ENCODE measurements at regions not wholly inside any gene's neighbourhood (a gene's known extent, or its start where the extent isn't known, plus 50 kb on each side); places are given as distances from the start of the nearest gene placed in this dataset.
A peak's percentile ranks its signal among the peaks of the same experiment; 100 is the strongest.

GRCh38 chr16:52920331-52920730 lies 132.4 kb downstream of the CHD9NB start (continued):
- TF ChIP-seq ZNF331 (CRISPR knock-in tag; IDR thresholded peaks at IDR 0.05; ENCODE audit: low read depth) (no peak), ETS1 (IDR thresholded peaks at IDR 0.05) (no peak), POLR2AphosphoS5 (IDR thresholded peaks at IDR 0.05; ENCODE audit: low read depth) (no peak), REST (IDR thresholded peaks at IDR 0.05; ENCODE audit: unreplicated experiment) (no peak), NANOG (IDR thresholded peaks at IDR 0.05; ENCODE audit: borderline replicate concordance) (no peak), CREB1 (CRISPR knock-in tag; IDR thresholded peaks at IDR 0.05; ENCODE audit: low read depth) (no peak), STAT1 (IDR thresholded peaks at IDR 0.05; ENCODE audit: unreplicated experiment) (no peak), EZH2 (IDR thresholded peaks at IDR 0.05; ENCODE audit: low read depth, unreplicated experiment) (no peak)

GRCh38 chr16:52914428-52914827 lies 138.3 kb downstream of the CHD9NB start:
- no peaks in the 10 kb centered on the region for H3K36me3 Mint-ChIP-seq (ENCODE audit: low read depth)
- ATAC-seq (peak; percentile 88), DNase-seq (ENCODE audit: low spot score) (peak; percentile 46)
- Histone ChIP-seq H2AFZ (peak overlapping the region; percentile 92), H3K4me2 (no peak overlapping the region), H3K4me3 (no peak overlapping the region), H4K20me1 (replicated peaks; ENCODE audit: insufficient read depth) (no peaks in the 10 kb centered on the region), H3K36me3 (ENCODE audit: insufficient read depth) (no peaks in the 10 kb centered on the region), H3F3A (replicated peaks; ENCODE audit: low read depth) (no peaks in the 10 kb centered on the region), H3K4me1 (ENCODE audit: insufficient read depth) (no peaks in the 10 kb centered on the region), H3K9me2 (ENCODE audit: insufficient read depth) (0 out of 2 replicates have a peak, but pooled peaks cover 11% of the 10 kb centered on the region), H3K27me3 (ENCODE audit: insufficient read depth) (no peaks in the 10 kb centered on the region), H3K27ac (ENCODE audit: low read depth) (no peak overlapping the region), H3K79me2 (replicated peaks; ENCODE audit: insufficient read depth) (no peaks in the 10 kb centered on the region)
- H3K4me3 Mint-ChIP-seq, result no peak overlapping the region
- no peaks in the 10 kb centered on the region for H3K27me3 Mint-ChIP-seq (ENCODE audit: insufficient read depth, low read depth, poor library complexity)
- H3K9me3 Mint-ChIP-seq, result no peaks in the 10 kb centered on the region; the same call in 2 of the 3 replicates
- TF ChIP-seq ETS1 (IDR thresholded peaks at IDR 0.05) (no peak), CTCF (conservative IDR thresholded peaks at IDR 0.05; ENCODE audit: low read depth in 2 of 2) (peak; percentile 50 to 65), JUNB (IDR thresholded peaks at IDR 0.05; ENCODE audit: unreplicated experiment) (no peak), NANOG (IDR thresholded peaks at IDR 0.05; ENCODE audit: borderline replicate concordance) (no peak), ZNF114 (CRISPR knock-in tag; IDR thresholded peaks at IDR 0.05) (no peak)
- no peak overlapping the region for H3K27ac Mint-ChIP-seq
- no peaks in the 10 kb centered on the region for H3K4me1 Mint-ChIP-seq

Measured in GM23338 (cell line).